K562 (cell line): ENCODE measurements at regions not wholly inside any gene's neighbourhood (a gene's known extent, or its start where the extent isn't known, plus 50 kb on each side); places are given as distances from the start of the nearest gene placed in this dataset.

Experiments
- CREM ChIP-seq: IDR thresholded peaks from 2 replicates; pipeline ENCODE4 v1.6.1; 2014; ENCODE audit warnings: antibody characterized with exemption, low read depth
- CTCF ChIP-seq, 3 experiments: IDR thresholded peaks in 2 of 3; conservative IDR thresholded peaks in 1 of 3; 2 replicates each; pipeline ENCODE4 v1.5.1; 2011 to 2012; ENCODE audit warnings: low read length in 3 of 3, mild to moderate bottlenecking in 3 of 3, control low read depth in 2 of 3, improper control_type of control experiment in 1 of 3, inconsistent platforms in 1 of 3, low read depth in 1 of 3, mixed read lengths in 1 of 3, moderate library complexity in 1 of 3; ENCODE audit not compliant: insufficient read depth in 2 of 3
- HES1 ChIP-seq: fragments of 450-650 bp; IDR thresholded peaks from 2 replicates; pipeline ENCODE4 v1.6.1; 2016; ENCODE audit warnings: low read depth, mild to moderate bottlenecking, moderate library complexity
- RCOR1 ChIP-seq, 2 experiments: IDR thresholded peaks; 2 replicates each; pipeline ENCODE4 v1.6.1; 2012; ENCODE audit warnings: low read depth in 2 of 2, low read length in 2 of 2, borderline replicate concordance in 1 of 2, improper control_type of control experiment in 1 of 2
- SPI1 ChIP-seq: IDR thresholded peaks from 2 replicates; pipeline ENCODE4 v1.6.1; 2011; ENCODE audit warnings: low read depth, low read length, control low read depth, borderline replicate concordance

GRCh38 chr5:161966564-161966963 lies 101.0 kb upstream of the GABRG2 start:
- TF ChIP-seq CTCF (IDR thresholded peaks at IDR 0.05 in 2 of 3, conservative IDR thresholded peaks at IDR 0.05 in 1 of 3; ENCODE audit: insufficient read depth in 2 of 3, low read depth in 1 of 3, low read length in 3 of 3) (no peak), RCOR1 (IDR thresholded peaks at IDR 0.05; ENCODE audit: borderline replicate concordance in 1 of 2, low read depth in 2 of 2, low read length in 2 of 2) (no peak), HES1 (no peak), SPI1 (no peak), CREM (no peak)
